ENCODE measurements at regions not wholly inside any gene's neighbourhood (a gene's known extent, or its start where the extent isn't known, plus 50 kb on each side); places are given as distances from the start of the nearest gene placed in this dataset.
A peak's percentile ranks its signal among the peaks of the same experiment; 100 is the strongest.

- intact Hi-C loops (cut with micrococcal nuclease) = no loop called here
- Histone ChIP-seq H3K4me1 (ENCODE audit: control insufficient read depth, insufficient read depth, low read length) (peaks cover 8% of the 10 kb centered on the region), H3K14ac (replicated peaks; ENCODE audit: low read depth, low read length) (0 out of 2 replicates have a peak overlapping the region, but pooled peaks have one; percentile 78), H4K5ac (ENCODE audit: low read depth, low read length) (no peak overlapping the region), H4K91ac (ENCODE audit: insufficient read depth, low read depth, low read length) (0 out of 2 replicates have a peak overlapping the region, but pooled peaks have one; percentile 3), H2BK5ac (ENCODE audit: low read depth, low read length, poor library complexity, severe bottlenecking) (no peak overlapping the region), H3K23ac (ENCODE audit: low read depth, low read length) (no peak overlapping the region; the same call in 1 of the 2 replicates), H2BK15ac (ENCODE audit: low read depth, low read length) (no peak overlapping the region; the same call in 2 of the 3 replicates), H2AK9ac (replicated peaks; ENCODE audit: low read depth, low read length, poor library complexity) (peak overlapping the region; percentile 78), H3K4me3 (ENCODE audit: insufficient read depth, low read depth, low read length) (no peak overlapping the region), H2BK120ac (ENCODE audit: low read depth, low read length) (peak overlapping the region; percentile 64), H3K27me3 (ENCODE audit: control insufficient read depth, insufficient read depth, low read length) (peaks cover 65% of the 10 kb centered on the region), H3K4ac (ENCODE audit: low read depth, low read length) (peak overlapping the region; percentile 82), H3K9me1 (ENCODE audit: insufficient read depth, low read length) (peaks cover 7% of the 10 kb centered on the region), H3K9me3 (ENCODE audit: control insufficient read depth, insufficient read depth, low read length) (no peaks in the 10 kb centered on the region), H3K9ac (ENCODE audit: low read depth, low read length) (no peak overlapping the region), H2AFZ (replicated peaks; ENCODE audit: low read length, poor library complexity) (peak overlapping the region; percentile 70), H3K56ac (ENCODE audit: extremely low read depth, insufficient read depth, low read length) (no peak overlapping the region), H3K18ac (ENCODE audit: low read depth, low read length) (no peak overlapping the region), H3K27ac (ENCODE audit: insufficient read depth, low read length) (no peak overlapping the region), H3K4me2 (ENCODE audit: low read depth, low read length) (peak overlapping the region; percentile 48; the same call in 1 of the 2 replicates), H4K8ac (ENCODE audit: low read depth in 2 of 2, low read length in 2 of 2) (peak overlapping the region in 1 of 2 experiments; percentile 59; a peak in 1 of 4 replicates), H4K20me1 (ENCODE audit: insufficient read depth, low read length) (no peaks in the 10 kb centered on the region; the same call in 1 of the 2 replicates), H3K79me1 (ENCODE audit: low read depth in 1 of 2, low read length in 2 of 2) (no peaks in the 10 kb centered on the region), H2AK5ac (ENCODE audit: low read depth, low read length) (peak overlapping the region; percentile 27; the same call in 1 of the 2 replicates), H3K36me3 (ENCODE audit: control insufficient read depth, insufficient read depth, low read length) (no peaks in the 10 kb centered on the region), H2BK20ac (ENCODE audit: low read depth, low read length) (0 out of 2 replicates have a peak overlapping the region, but pooled peaks have one; percentile 16)
- BruUV-seq (replicated peaks) = no TSS peak
- DNase-seq = peak; percentile 84
- dilution Hi-C loops (cut with HindIII; ENCODE audit: low sequenced_read_pairs, unreplicated experiment) = no loop called here
- in situ Hi-C loops (cut with MboI; ENCODE audit: low sequenced_read_pairs) = no loop called here
- WGBS, 2 experiments (ENCODE audit: extremely low coverage in 2 of 2, insufficient read length in 1 of 2) = 23% methylated on average over 3 of the region's 13 CpGs; no CpG with 5 or more reads in 1 of the 2 experiments
- ATAC-seq (ENCODE audit: low read depth) = peak; percentile 74
- ChIA-PET POLR2A (ENCODE audit: unreplicated experiment) (no interaction called here), CTCF (no interaction called here)
- TF ChIP-seq USF2 (IDR thresholded peaks at IDR 0.05; ENCODE audit: low read depth, low read length) (peak; percentile 37; the same call in 1 of the 2 replicates), CEBPB (IDR thresholded peaks at IDR 0.05; ENCODE audit: low read depth, low read length) (no peak), POLR2A (IDR thresholded peaks at IDR 0.05; ENCODE audit: low read depth, low read length) (no peak), MXI1 (IDR thresholded peaks at IDR 0.05; ENCODE audit: borderline replicate concordance, low read depth, low read length) (no peak), BHLHE40 (IDR thresholded peaks at IDR 0.05; ENCODE audit: low read depth, low read length) (peak; percentile 79), NFE2L2 (IDR thresholded peaks at IDR 0.05; ENCODE audit: low read depth, low read length) (no peak), FOS (IDR thresholded peaks at IDR 0.05; ENCODE audit: low read depth, low read length) (peak; percentile 39; the same call in 1 of the 2 replicates)
Measured at GRCh38 chr1:31505911-31506497, 70.3 kb upstream of the TINAGL1 start.
